Psoas muscle (tissue), 7 donors: ENCODE measurements at regions not wholly inside any gene's neighbourhood (a gene's known extent, or its start where the extent isn't known, plus 50 kb on each side); places are given as distances from the start of the nearest gene placed in this dataset.

Experiments
- ATAC-seq, 4 donors: fragments of 200-7000 bp; cut with Tn5 transposase; one replicate each; pipeline ENCODE4 v1.9.1; 2020; ENCODE audit warnings: moderate library complexity in 3 of 4, mild to moderate bottlenecking in 2 of 4
- DNase-seq, 2 donors: peaks; one replicate each; pipeline ENCODE4 v3.0.0-alpha.2; 2020
- H3K27ac ChIP-seq: fragments of 200-600 bp; one replicate; pipeline ENCODE4 v1.8.0; 2022
- H3K27me3 ChIP-seq, 3 donors: fragments of 200-600 bp in 1 of 3; one replicate each; pipeline versions ENCODE4 v1.6.1 to v1.8.0; 2013 to 2022; ENCODE audit warnings: low read length in 2 of 3, mild to moderate bottlenecking in 2 of 3, moderate library complexity in 1 of 3; ENCODE audit not compliant: insufficient read depth in 3 of 3
- H3K36me3 ChIP-seq, 2 donors: fragments of 200-600 bp in 1 of 2; one replicate each; pipeline versions ENCODE4 v1.6.1 to v1.8.0; 2013 to 2022; ENCODE audit warnings: low read depth in 1 of 2, mild to moderate bottlenecking in 1 of 2, moderate library complexity in 1 of 2; ENCODE audit not compliant: insufficient read depth in 1 of 2
- H3K4me1 ChIP-seq: fragments of 200-600 bp; one replicate; pipeline ENCODE4 v1.8.0; 2022
- H3K4me3 ChIP-seq: fragments of 200-600 bp; one replicate; pipeline ENCODE4 v1.8.0; 2022; ENCODE audit warnings: mild to moderate bottlenecking
- H3K9me3 ChIP-seq: fragments of 200-600 bp; one replicate; pipeline ENCODE4 v1.8.0; 2022
- CTCF ChIP-seq: fragments of 200-600 bp; IDR thresholded peaks from one replicate; pipeline ENCODE4 v1.8.0; 2022; ENCODE audit warnings: antibody characterized with exemption
- WGBS, 3 donors: extraction: QIAGEN DNeasy Blood & Tissue Kit; methylation state at CpG; one replicate each; pipeline versions ENCODE4 v1.1.6 to v1.1.7; 2013; 5-methylcytosine and 5-hydroxymethylcytosine counted together
- intact Hi-C, 2 donors: fragments of 100-400 bp; cut with DNase I; formaldehyde crosslinking; loops; one replicate each; pipeline versions ENCODE4 v1.11.0 to v1.14.2; 2022
- donor health status: healthy with polysubstance abuse.
- donor health status: DM: no; HTN: no; CAD: no; lungs with moderate emphysema.
- donor health status: Bipolar disorder and iron deficiency.
- donor health status: healthy.
- donor health status: DM: yes; HTN: yes; CAD: no.
- donor health status: DM: no; HTN: no; CAD: no.
- donor health status: DM: yes; HTN: yes; CAD: no.

- Histone ChIP-seq H3K27me3 (no peaks in the 10 kb centered on the region), H3K36me3 (no peaks in the 10 kb centered on the region), H3K27ac (no peak overlapping the region), H3K4me1 (no peaks in the 10 kb centered on the region), H3K9me3 (peaks cover 3% of the 10 kb centered on the region), H3K4me3 (no peak overlapping the region)
- ATAC-seq (no peak), DNase-seq (no peak)
- TF ChIP-seq CTCF: no peak
- intact Hi-C loops: loop anchor here (10.0 kb wide), 1 partner anchor 1705 kb away; no protein-coding TSS in a partner anchor
Measured at GRCh38 chr2:103169861-103170260, 408.0 kb downstream of the TMEM182 start.

GRCh38 chr2:103172821-103173220, 411.0 kb downstream of the TMEM182 start:
- TF ChIP-seq CTCF: no peak
- no peak for ATAC-seq
- H3K36me3 ChIP-seq: no peaks in the 10 kb centered on the region
- WGBS, 3 donors: 91 to 96% (median 94%) methylated on average over 2 of the region's 2 CpGs
- H3K9me3 ChIP-seq: peaks cover 3% of the 10 kb centered on the region
- H3K4me1 ChIP-seq: no peaks in the 10 kb centered on the region
- no peaks in the 10 kb centered on the region for H3K27me3 ChIP-seq
- H3K4me3 ChIP-seq: no peak overlapping the region
- intact Hi-C loops: no loop called here
- no peak overlapping the region for H3K27ac ChIP-seq
- no peak for DNase-seq

- intact Hi-C loops: no loop called here
- WGBS, 3 donors: 75 to 80% (median 76%) methylated on average over 2 of the region's 2 CpGs
- no peak for TF ChIP-seq CTCF
Measured at GRCh38 chr2:103174711-103175110, 412.9 kb downstream of the TMEM182 start.

GRCh38 chr2:103176294-103176915, 414.6 kb downstream of the TMEM182 start:
- H3K4me3 ChIP-seq: no peak overlapping the region
- no peak for DNase-seq
- intact Hi-C loops: no loop called here
- 82 to 87% (median 83%) methylated on average over 15 of the region's 15 CpGs for WGBS, 3 donors
- no peak for ATAC-seq
- H3K9me3 ChIP-seq: peaks cover 3% of the 10 kb centered on the region
- no peak overlapping the region for H3K27ac ChIP-seq
- no peak for TF ChIP-seq CTCF
- no peaks in the 10 kb centered on the region for H3K36me3 ChIP-seq
- H3K4me1 ChIP-seq: no peaks in the 10 kb centered on the region
- H3K27me3 ChIP-seq: no peaks in the 10 kb centered on the region

More at GRCh38 chr2:103174711-103175110, 412.9 kb downstream of the TMEM182 start:
- Histone ChIP-seq H3K27ac (no peak overlapping the region), H3K36me3 (no peaks in the 10 kb centered on the region), H3K27me3 (no peaks in the 10 kb centered on the region), H3K4me3 (no peak overlapping the region), H3K4me1 (no peaks in the 10 kb centered on the region), H3K9me3 (peaks cover 3% of the 10 kb centered on the region)
- ATAC-seq (no peak), DNase-seq (no peak)

GRCh38 chr2:103179798-103180197, 418.0 kb downstream of the TMEM182 start:
- Histone ChIP-seq H3K9me3 (no peaks in the 10 kb centered on the region), H3K36me3 (no peaks in the 10 kb centered on the region), H3K27ac (no peak overlapping the region), H3K4me3 (no peak overlapping the region), H3K4me1 (no peaks in the 10 kb centered on the region), H3K27me3 (no peaks in the 10 kb centered on the region)
- 47 to 67% (median 54%) methylated on average over 3 of the region's 3 CpGs for WGBS, 3 donors
- no peak for TF ChIP-seq CTCF
- DNase-seq (peak in 1 of 2 donors; percentile 17), ATAC-seq (no peak)
- intact Hi-C loops: no loop called here
